ENCODE measurements at regions not wholly inside any gene's neighbourhood (a gene's known extent, or its start where the extent isn't known, plus 50 kb on each side); places are given as distances from the start of the nearest gene placed in this dataset.

GRCh38 chr5:32534041-32534440, 51.3 kb upstream of the SUB1 start:
- BruUV-seq (replicated peaks), result no TSS peak
- H3K27me3 ChIP-seq (ENCODE audit: insufficient read depth, low read length), result no peaks in the 10 kb centered on the region
- no peaks in the 10 kb centered on the region for H3K9me2 ChIP-seq (ENCODE audit: insufficient read depth)
- H4K20me1 ChIP-seq (ENCODE audit: insufficient read depth), result no peaks in the 10 kb centered on the region
- ChIA-PET POLR2A (no interaction called here), RAD21 (ENCODE audit: low non-redundant PET in 1 of 2, low total read pairs in 2 of 2, uncharacterized antibody in 2 of 2, unreplicated experiment in 2 of 2) (no interaction called here), CTCF (no interaction called here)
- no peak overlapping the region for H3K4me2 ChIP-seq (ENCODE audit: low read length)
- H2AFZ ChIP-seq (ENCODE audit: low read depth, low read length, poor library complexity, severe bottlenecking), result no peak overlapping the region
- no peak overlapping the region for H3K27ac ChIP-seq (ENCODE audit: low read depth, low read length)
- H3K79me2 ChIP-seq (ENCODE audit: insufficient read depth, low read length), result no peaks in the 10 kb centered on the region
- no peaks in the 10 kb centered on the region for H3K4me1 ChIP-seq (ENCODE audit: control insufficient read depth in 1 of 2, insufficient read depth in 2 of 2, low read length in 2 of 2)
- ATAC-seq, result no peak
- no peak overlapping the region for H3K9ac ChIP-seq (ENCODE audit: low read length)
- no peaks in the 10 kb centered on the region for H3K9me3 ChIP-seq (ENCODE audit: control insufficient read depth in 1 of 2, insufficient read depth in 1 of 2, low read depth in 1 of 2, low read length in 2 of 2)
- DNase-seq (ENCODE audit: low read depth, low spot score), result no peak
- H3K4me3 ChIP-seq (replicated peaks in 1 of 2; ENCODE audit: low read depth in 1 of 2, low read length in 2 of 2), result no peak overlapping the region
- no peaks in the 10 kb centered on the region for H3K36me3 ChIP-seq (ENCODE audit: control insufficient read depth in 1 of 2, insufficient read depth in 2 of 2, low read length in 2 of 2)
- intact Hi-C loops (cut with micrococcal nuclease), result no loop called here
- no peak for TF ChIP-seq EZH2 (IDR thresholded peaks at IDR 0.05)
- TF ChIP-seq CEBPB (IDR thresholded peaks at IDR 0.05; ENCODE audit: low read depth), result no peak
- no peak for TF ChIP-seq EGR1 (IDR thresholded peaks at IDR 0.05; ENCODE audit: low read depth)
- TF ChIP-seq ELF1 (IDR thresholded peaks at IDR 0.05; ENCODE audit: borderline replicate concordance, low read depth), result no peak

DNA sequence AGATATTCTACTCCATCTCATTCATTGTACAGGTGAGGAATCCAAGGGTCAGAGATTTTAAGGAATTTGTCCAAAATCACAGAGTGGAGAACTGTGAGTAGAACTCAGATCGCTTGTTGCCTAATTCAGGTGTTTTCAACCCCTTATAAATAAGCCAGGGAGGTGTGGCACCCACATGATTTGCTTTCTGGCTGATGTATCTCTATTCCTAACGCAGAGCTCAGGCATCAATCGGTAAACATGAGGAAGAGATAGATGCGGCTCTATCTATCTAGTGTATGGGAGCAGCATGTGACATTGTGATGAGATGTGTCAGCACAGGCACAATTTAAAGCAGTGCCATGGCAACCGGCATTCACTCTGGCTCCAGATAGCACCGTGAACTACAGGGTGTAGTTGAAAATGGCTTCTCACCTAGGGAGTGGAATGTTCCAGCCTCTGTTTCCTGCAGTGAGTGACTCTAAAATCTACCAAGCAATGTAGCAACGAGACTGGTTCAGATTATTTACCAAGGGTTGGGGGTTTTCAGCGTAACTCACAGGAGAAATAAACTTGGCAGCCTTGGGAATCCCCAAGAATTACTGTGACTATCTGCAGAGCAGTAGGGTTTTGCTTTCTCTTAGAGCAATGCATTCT, 53.4 kb upstream of the SUB1 start:
- Histone ChIP-seq H3K9me2 (ENCODE audit: insufficient read depth) (no peaks in the 10 kb centered on the region), H3K4me2 (ENCODE audit: low read length) (no peak overlapping the region), H3K36me3 (ENCODE audit: control insufficient read depth in 1 of 2, insufficient read depth in 2 of 2, low read length in 2 of 2) (no peaks in the 10 kb centered on the region), H2AFZ (ENCODE audit: low read depth, low read length, poor library complexity, severe bottlenecking) (no peak overlapping the region), H3K4me3 (replicated peaks in 1 of 2; ENCODE audit: low read depth in 1 of 2, low read length in 2 of 2) (no peak overlapping the region), H3K27me3 (ENCODE audit: insufficient read depth, low read length) (no peaks in the 10 kb centered on the region), H3K79me2 (ENCODE audit: insufficient read depth, low read length) (no peaks in the 10 kb centered on the region), H4K20me1 (ENCODE audit: insufficient read depth) (no peaks in the 10 kb centered on the region), H3K9me3 (ENCODE audit: control insufficient read depth in 1 of 2, insufficient read depth in 1 of 2, low read depth in 1 of 2, low read length in 2 of 2) (no peaks in the 10 kb centered on the region), H3K9ac (ENCODE audit: low read length) (no peak overlapping the region), H3K27ac (ENCODE audit: low read depth, low read length) (no peak overlapping the region), H3K4me1 (ENCODE audit: control insufficient read depth in 1 of 2, insufficient read depth in 2 of 2, low read length in 2 of 2) (no peaks in the 10 kb centered on the region; a peak in 1 of 4 replicates)
- no peak for DNase-seq (ENCODE audit: low read depth, low spot score)
- peak; percentile 46 for ATAC-seq
- intact Hi-C loops (cut with micrococcal nuclease), result no loop called here
- ChIA-PET POLR2A (no interaction called here), CTCF (no interaction called here), RAD21 (ENCODE audit: low non-redundant PET in 1 of 2, low total read pairs in 2 of 2, uncharacterized antibody in 2 of 2, unreplicated experiment in 2 of 2) (interaction anchor here in 1 of 2 experiments (0.6 kb wide), 1 partner anchor 14 kb away, joined by 3 read pairs; no protein-coding TSS in a partner anchor)
- no TSS peak for BruUV-seq (replicated peaks)
- TF ChIP-seq POLR2AphosphoS5 (IDR thresholded peaks at IDR 0.05; ENCODE audit: low read depth, low read length) (no peak), SRF (IDR thresholded peaks at IDR 0.05; ENCODE audit: low read depth) (no peak), EZH2phosphoT487 (IDR thresholded peaks at IDR 0.05; ENCODE audit: borderline replicate concordance) (no peak), TCF7L2 (IDR thresholded peaks at IDR 0.05; ENCODE audit: borderline replicate concordance, extremely low read depth, insufficient read depth, insufficient read length) (no peak), FOSL1 (IDR thresholded peaks at IDR 0.05; ENCODE audit: low read depth) (no peak), RAD21 (IDR thresholded peaks at IDR 0.05; ENCODE audit: low read depth) (no peak), CBX3 (IDR thresholded peaks at IDR 0.05; ENCODE audit: low read depth) (no peak), ZNF274 (IDR thresholded peaks at IDR 0.05; ENCODE audit: low read depth, low read length) (no peak), POLR2A (IDR thresholded peaks at IDR 0.05; ENCODE audit: borderline replicate concordance, extremely low read depth, insufficient read depth, insufficient read length) (no peak), CTCF (IDR thresholded peaks at IDR 0.05 in 2 of 3, conservative IDR thresholded peaks at IDR 0.05 in 1 of 3; ENCODE audit: borderline replicate concordance in 1 of 3, insufficient read depth in 1 of 3, low read depth in 2 of 3, low read length in 2 of 3) (no peak), ZFX (IDR thresholded peaks at IDR 0.05) (no peak), CEBPB (IDR thresholded peaks at IDR 0.05; ENCODE audit: low read depth) (no peak), EZH2 (IDR thresholded peaks at IDR 0.05) (no peak), ELF1 (IDR thresholded peaks at IDR 0.05; ENCODE audit: borderline replicate concordance, low read depth) (no peak), YY1 (IDR thresholded peaks at IDR 0.05; ENCODE audit: extremely low read depth, insufficient replicate concordance, low read depth, low read length) (no peak), SP1 (IDR thresholded peaks at IDR 0.05; ENCODE audit: low read depth) (no peak)
- TF ChIP-seq, protein P1, sequence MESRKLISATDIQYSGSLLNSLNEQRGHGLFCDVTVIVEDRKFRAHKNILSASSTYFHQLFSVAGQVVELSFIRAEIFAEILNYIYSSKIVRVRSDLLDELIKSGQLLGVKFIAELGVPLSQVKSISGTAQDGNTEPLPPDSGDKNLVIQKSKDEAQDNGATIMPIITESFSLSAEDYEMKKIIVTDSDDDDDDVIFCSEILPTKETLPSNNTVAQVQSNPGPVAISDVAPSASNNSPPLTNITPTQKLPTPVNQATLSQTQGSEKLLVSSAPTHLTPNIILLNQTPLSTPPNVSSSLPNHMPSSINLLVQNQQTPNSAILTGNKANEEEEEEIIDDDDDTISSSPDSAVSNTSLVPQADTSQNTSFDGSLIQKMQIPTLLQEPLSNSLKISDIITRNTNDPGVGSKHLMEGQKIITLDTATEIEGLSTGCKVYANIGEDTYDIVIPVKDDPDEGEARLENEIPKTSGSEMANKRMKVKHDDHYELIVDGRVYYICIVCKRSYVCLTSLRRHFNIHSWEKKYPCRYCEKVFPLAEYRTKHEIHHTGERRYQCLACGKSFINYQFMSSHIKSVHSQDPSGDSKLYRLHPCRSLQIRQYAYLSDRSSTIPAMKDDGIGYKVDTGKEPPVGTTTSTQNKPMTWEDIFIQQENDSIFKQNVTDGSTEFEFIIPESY (IDR thresholded peaks at IDR 0.05; ENCODE audit: extremely low read depth, insufficient replicate concordance, low read length), result no peak

Data from HCT116 (cell line).